NCI-H1417 (cell line): ENCODE measurements at regions not wholly inside any gene's neighbourhood (a gene's known extent, or its start where the extent isn't known, plus 50 kb on each side); places are given as distances from the start of the nearest gene placed in this dataset.

ENCODE experiments used
- DNase-seq, 3 experiments: peaks; one replicate each; lab custom pipeline; 2025; lab: John Stamatoyannopoulos, UW

GRCh38 chr6:105494688-105495087 lies 91.8 kb upstream of the PREP start:
- DNase-seq, result no peak

- DNase-seq, result peak in 1 of 3 experiments; percentile 8
These were observed 90.9 kb upstream of the PREP start for GRCh38 chr6:105493736-105494135.

- DNase-seq, result no peak
These were observed 90.1 kb upstream of the PREP start for GRCh38 chr6:105492706-105493673.

GRCh38 chr6:105489216-105489530 lies 86.3 kb upstream of the PREP start:
- no peak for DNase-seq

GRCh38 chr6:105488516-105489215 lies 85.8 kb upstream of the PREP start:
- no peak for DNase-seq

GRCh38 chr6:105487040-105487790 lies 84.3 kb upstream of the PREP start:
- DNase-seq, result no peak

GRCh38 chr6:105485456-105485855 lies 82.6 kb upstream of the PREP start:
- peak; percentile 25 to 82 (median 62) for DNase-seq

GRCh38 chr6:105484238-105485161 lies 81.6 kb upstream of the PREP start:
- peak; percentile 32 to 87 (median 56) for DNase-seq

- peak in 1 of 3 experiments; percentile 11 for DNase-seq
These were observed 80.6 kb upstream of the PREP start for GRCh38 chr6:105483492-105483891.

- DNase-seq, result no peak
These were observed 80.0 kb upstream of the PREP start for GRCh38 chr6:105482921-105483320.

GRCh38 chr6:105482227-105482844 lies 79.5 kb upstream of the PREP start:
- peak in 1 of 3 experiments; percentile 53 for DNase-seq

GRCh38 chr6:105476978-105477377 lies 74.1 kb upstream of the PREP start:
- DNase-seq, result no peak

GRCh38 chr6:105474234-105474633 lies 71.4 kb upstream of the PREP start:
- DNase-seq, result peak in 1 of 3 experiments; percentile 18

GRCh38 chr6:105469946-105470345 lies 67.1 kb upstream of the PREP start:
- DNase-seq, result no peak

GRCh38 chr6:105468850-105469249 lies 66.0 kb upstream of the PREP start:
- no peak for DNase-seq

GRCh38 chr6:105460860-105461259 lies 58.0 kb upstream of the PREP start:
- no peak for DNase-seq

- no peak for DNase-seq
These were observed 57.0 kb upstream of the PREP start for GRCh38 chr6:105459864-105460263.

- DNase-seq, result no peak
These were observed 56.2 kb upstream of the PREP start for GRCh38 chr6:105459049-105459448.

- DNase-seq, result no peak
These were observed 55.7 kb upstream of the PREP start for GRCh38 chr6:105458551-105458950.

- no peak for DNase-seq
These were observed 55.2 kb upstream of the PREP start for GRCh38 chr6:105458084-105458483.

GRCh38 chr6:105453968-105454367 lies 51.1 kb upstream of the PREP start:
- DNase-seq, result no peak
